Transverse colon (tissue), 4 donors: ENCODE measurements at regions not wholly inside any gene's neighbourhood (a gene's known extent, or its start where the extent isn't known, plus 50 kb on each side); places are given as distances from the start of the nearest gene placed in this dataset.

ENCODE experiments used
- DNase-seq: peaks from one replicate; pipeline ENCODE4 v3.0.0-alpha.2; 2019
- H3K27ac ChIP-seq, 4 donors: fragments of 200-600 bp; sonication (generic); 2 replicates each; pipeline ENCODE4 v1.5.1; 2016 to 2018; ENCODE audit warnings: inconsistent platforms in 4 of 4
- H3K27me3 ChIP-seq: fragments of 200-600 bp; sonication (generic); 2 replicates; pipeline ENCODE4 v1.5.1; 2017; ENCODE audit warnings: inconsistent platforms
- H3K36me3 ChIP-seq, 4 donors: fragments of 200-600 bp; sonication (generic); 2 replicates each; pipeline ENCODE4 v1.5.1; 2017 to 2019; ENCODE audit warnings: inconsistent platforms in 4 of 4
- H3K4me1 ChIP-seq, 4 donors: fragments of 200-600 bp; sonication (generic); 2 replicates each; pipeline ENCODE4 v1.5.1; 2017 to 2020; ENCODE audit warnings: inconsistent platforms in 4 of 4
- H3K4me3 ChIP-seq, 4 donors: fragments of 200-600 bp; sonication (generic); 1 replicate in 1 of 4; 2 replicates in 3 of 4; pipeline versions ENCODE4 v1.5.1 to v1.6.1; 2017 to 2019; ENCODE audit warnings: inconsistent platforms in 4 of 4
- H3K9me3 ChIP-seq, 2 donors: fragments of 200-600 bp; sonication (generic); 2 replicates each; pipeline ENCODE4 v1.5.1; 2017 to 2019; ENCODE audit warnings: inconsistent platforms in 2 of 2
- CTCF ChIP-seq, 5 experiments: fragments of 200-600 bp in 3 of 5; fragments of 450-650 bp in 2 of 5; sonication (generic) in 3 of 5; IDR thresholded peaks; 1 replicate in 2 of 5; 2 replicates in 3 of 5; pipeline ENCODE4 v1.5.1; 2016 to 2017; ENCODE audit warnings: antibody characterized with exemption in 5 of 5, inconsistent platforms in 3 of 5, mild to moderate bottlenecking in 2 of 5, moderate library complexity in 1 of 5
- EP300 ChIP-seq: sonication (generic); formaldehyde crosslinking; IDR thresholded peaks from one replicate; pipeline ENCODE4 v1.6.1; 2017; ENCODE audit warnings: antibody characterized with exemption, low read depth
- POLR2A ChIP-seq: fragments of 450-650 bp; IDR thresholded peaks from one replicate; pipeline ENCODE4 v1.6.1; 2016; ENCODE audit warnings: antibody characterized with exemption, mild to moderate bottlenecking, moderate library complexity
- POLR2AphosphoS5 ChIP-seq, 3 donors: sonication (generic); formaldehyde crosslinking; IDR thresholded peaks; one replicate each; pipeline ENCODE4 v1.6.1; 2016; ENCODE audit warnings: antibody characterized with exemption in 3 of 3
- WGBS, 2 donors: methylation state at CpG; one replicate each; pipeline ENCODE4 v1.1.5; 2018; ENCODE audit warnings: low coverage in 1 of 2; 5-methylcytosine and 5-hydroxymethylcytosine counted together
- in situ Hi-C, 4 donors: fragments of 200-750 bp; cut with MboI; loops; one replicate each; pipeline versions ENCODE4 v1.15.0 to v1.15.1; 2017; ENCODE audit warnings: low sequenced_read_pairs in 3 of 4, low pct_ligation_motif_present in 1 of 4, low pct_unique_long_range_greater_than_20kb in 1 of 4
- intact Hi-C: fragments of 100-400 bp; cut with DNase I; formaldehyde crosslinking; loops from one replicate; pipeline ENCODE4 v1.15.1; 2023; ENCODE audit warnings: low total_unique reads

DNA sequence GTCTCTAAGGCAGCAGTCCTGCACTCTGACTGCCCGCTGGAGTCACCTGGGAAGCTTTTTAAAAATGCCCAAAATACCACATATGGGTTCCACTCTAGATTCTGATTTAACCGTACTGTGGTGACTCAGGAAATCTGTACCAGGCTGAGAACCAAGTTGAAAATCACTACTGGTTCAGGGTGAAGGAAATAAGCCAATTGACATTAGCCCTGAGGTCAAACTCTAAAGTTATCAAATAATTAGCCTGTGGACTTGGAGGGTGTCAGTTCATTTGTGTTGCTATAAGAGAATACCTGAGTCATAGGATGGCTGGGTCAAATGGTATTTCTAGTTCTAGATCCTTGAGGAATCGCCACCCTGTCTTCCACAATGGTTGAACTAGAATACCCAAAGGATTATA lies 321.7 kb upstream of the ROPN1 start:
- no peak for DNase-seq
- WGBS, 2 donors: 93 to 100% methylated on average over 2 to 3 of the region's 3 CpGs
- H3K27ac ChIP-seq: no peak overlapping the region

GRCh38 chr3:124315215-124316033 lies 323.5 kb upstream of the ROPN1 start:
- no peak overlapping the region for H3K27ac ChIP-seq
- in situ Hi-C loops (no loop called here), intact Hi-C loops (no loop called here)
- no peak for TF ChIP-seq POLR2AphosphoS5 (IDR thresholded peaks at IDR 0.05)
- DNase-seq: no peak
- H3K9me3 ChIP-seq: no peaks in the 10 kb centered on the region
- H3K4me1 ChIP-seq: no peaks in the 10 kb centered on the region
- H3K4me3 ChIP-seq: no peak overlapping the region
- WGBS, 2 donors: 76 to 79% methylated on average over 9 of the region's 9 CpGs
- H3K27me3 ChIP-seq: no peaks in the 10 kb centered on the region
- H3K36me3 ChIP-seq: no peaks in the 10 kb centered on the region

More for the DNA sequence above, 321.7 kb upstream of the ROPN1 start:
- Histone ChIP-seq H3K9me3 (no peaks in the 10 kb centered on the region), H3K27me3 (no peaks in the 10 kb centered on the region), H3K4me1 (no peaks in the 10 kb centered on the region), H3K36me3 (no peaks in the 10 kb centered on the region), H3K4me3 (no peak overlapping the region)
- TF ChIP-seq CTCF (IDR thresholded peaks at IDR 0.05) (no peak), POLR2AphosphoS5 (IDR thresholded peaks at IDR 0.05) (no peak), EP300 (no peak), POLR2A (no peak)
- in situ Hi-C loops (no loop called here), intact Hi-C loops (no loop called here)

DNA sequence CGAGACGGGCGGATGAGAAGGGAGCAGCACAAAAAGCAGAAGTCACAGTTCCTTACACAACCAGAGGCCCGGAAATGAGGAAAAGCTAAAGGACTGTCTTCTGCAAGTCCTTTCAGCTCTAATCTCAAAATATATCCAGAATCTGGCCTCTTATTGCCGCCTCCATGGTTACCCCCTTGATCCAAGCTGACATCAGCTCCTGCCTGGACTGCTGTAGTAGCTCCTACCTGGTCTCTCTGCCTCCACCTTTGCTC lies 324.0 kb upstream of the ROPN1 start:
- Histone ChIP-seq H3K4me3 (no peak overlapping the region), H3K4me1 (no peaks in the 10 kb centered on the region), H3K36me3 (no peaks in the 10 kb centered on the region), H3K9me3 (no peaks in the 10 kb centered on the region), H3K27ac (no peak overlapping the region), H3K27me3 (no peaks in the 10 kb centered on the region)
- intact Hi-C loops (no loop called here), in situ Hi-C loops (no loop called here)
- no peak for DNase-seq
- no peak for TF ChIP-seq POLR2AphosphoS5 (IDR thresholded peaks at IDR 0.05)
- no peak for TF ChIP-seq POLR2A
- no peak for TF ChIP-seq CTCF (IDR thresholded peaks at IDR 0.05)
- no peak for TF ChIP-seq EP300
- WGBS, 2 donors: 72 to 87% methylated on average over 4 to 5 of the region's 5 CpGs

DNA sequence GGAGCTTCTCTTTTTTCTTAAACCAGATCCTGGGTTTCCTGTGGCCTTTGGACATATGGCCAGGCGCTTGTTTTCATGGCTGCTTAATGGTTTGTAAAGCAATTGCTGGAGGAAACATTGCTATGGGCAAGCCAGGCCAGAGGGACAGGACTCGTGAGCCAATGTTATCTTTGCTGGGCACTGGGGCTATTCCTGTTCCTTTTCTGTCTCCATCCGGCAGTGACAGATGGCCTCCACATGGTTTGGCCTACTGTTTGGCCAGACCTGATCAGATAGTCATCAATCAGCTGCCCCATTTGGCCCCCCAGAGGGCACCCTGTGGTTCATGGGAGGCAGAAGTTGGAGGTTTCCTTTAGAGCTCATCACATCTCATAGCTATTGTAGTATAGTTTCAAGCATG lies 326.1 kb upstream of the ROPN1 start:
- WGBS, 2 donors: 87 to 100% methylated on average over 1 to 3 of the region's 3 CpGs
- no peaks in the 10 kb centered on the region for H3K36me3 ChIP-seq
- H3K27ac ChIP-seq: no peak overlapping the region
- intact Hi-C loops (no loop called here), in situ Hi-C loops (no loop called here)
- no peaks in the 10 kb centered on the region for H3K4me1 ChIP-seq
- no peaks in the 10 kb centered on the region for H3K9me3 ChIP-seq
- H3K4me3 ChIP-seq: no peak overlapping the region
- no peak for DNase-seq
- H3K27me3 ChIP-seq: no peaks in the 10 kb centered on the region
- TF ChIP-seq CTCF (IDR thresholded peaks at IDR 0.05): no peak
- TF ChIP-seq POLR2A: no peak
- TF ChIP-seq EP300: no peak
- no peak for TF ChIP-seq POLR2AphosphoS5 (IDR thresholded peaks at IDR 0.05)

DNA sequence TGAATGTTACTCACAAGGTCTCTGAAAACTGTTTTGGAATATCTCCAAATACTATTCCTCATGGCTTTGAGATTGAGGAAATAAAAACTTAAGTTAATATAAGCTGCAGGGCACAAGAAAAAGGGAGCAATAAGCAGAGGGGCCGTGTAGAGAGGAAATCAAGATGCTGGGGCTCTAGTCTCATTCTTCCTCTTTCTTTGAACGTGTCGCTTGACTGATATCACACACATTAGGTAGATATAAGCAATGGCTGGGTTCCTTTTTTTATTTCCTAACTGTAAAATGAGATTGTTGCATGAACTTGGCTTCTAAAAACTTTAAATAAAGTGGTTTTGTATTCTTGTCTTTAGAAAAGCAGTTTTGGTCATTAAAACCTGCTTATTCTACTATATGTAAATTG lies 326.7 kb upstream of the ROPN1 start:
- DNase-seq: no peak
- H3K4me1 ChIP-seq: no peaks in the 10 kb centered on the region
- no peaks in the 10 kb centered on the region for H3K27me3 ChIP-seq
- no peak overlapping the region for H3K4me3 ChIP-seq
- intact Hi-C loops: no loop called here
- no peaks in the 10 kb centered on the region for H3K36me3 ChIP-seq
- in situ Hi-C loops: no loop called here
- TF ChIP-seq EP300 (no peak), POLR2AphosphoS5 (IDR thresholded peaks at IDR 0.05) (no peak), CTCF (IDR thresholded peaks at IDR 0.05) (no peak), POLR2A (no peak)
- H3K9me3 ChIP-seq: no peaks in the 10 kb centered on the region
- WGBS, 2 donors: 40 to 63% methylated on average over 3 of the region's 3 CpGs
- H3K27ac ChIP-seq: no peak overlapping the region
